H1 (cell line): ENCODE measurements at regions not wholly inside any gene's neighbourhood (a gene's known extent, or its start where the extent isn't known, plus 50 kb on each side); places are given as distances from the start of the nearest gene placed in this dataset.

Experiments
- CTCF ChIA-PET: fragments of 300-600 bp; sonication (Branson Sonifier 250); formaldehyde crosslinking; loops from one replicate; lab custom pipeline; 2021; ENCODE audit not compliant: partially characterized antibody; lab: Charles Lee
- POLR2A ChIA-PET: fragments of 300-600 bp; sonication (Branson Sonifier 250); formaldehyde crosslinking; loops from one replicate; lab custom pipeline; 2021; ENCODE audit warnings: inconsistent platforms; ENCODE audit not compliant: partially characterized antibody; lab: Charles Lee
- DNase-seq, 2 experiments: peaks; one replicate each; pipeline versions ENCODE4 v3.0.0 to v3.0.0-alpha.2; 2010 to 2022; ENCODE audit warnings: low spot score in 2 of 2, low read depth in 1 of 2, mixed read lengths in 1 of 2
- FAIRE-seq: peaks from 2 replicates; lab custom pipeline; 2011; peaks lifted over from hg19 to GRCh38; lab: Jason Lieb, UNC
- H2AFZ ChIP-seq: 2 replicates; pipeline ENCODE4 v1.8.1; 2012; ENCODE audit warnings: low read length, inconsistent platforms
- H2AK5ac ChIP-seq: 2 replicates; pipeline ENCODE4 v1.6.1; 2013; ENCODE audit warnings: low read depth, low read length
- H2BK120ac ChIP-seq: replicated peaks from 2 replicates; pipeline ENCODE3; 2013; ENCODE audit warnings: low read depth, low read length, inconsistent platforms
- H2BK12ac ChIP-seq: 2 replicates; pipeline ENCODE4 v1.6.1; 2013; ENCODE audit warnings: low read depth, low read length
- H2BK15ac ChIP-seq: 2 replicates; pipeline ENCODE4 v1.6.1; 2013; ENCODE audit warnings: low read length
- H2BK20ac ChIP-seq: 2 replicates; pipeline ENCODE4 v1.6.1; 2013; ENCODE audit warnings: low read length
- H2BK5ac ChIP-seq: 2 replicates; pipeline ENCODE4 v1.6.1; 2013; ENCODE audit warnings: low read depth, low read length
- H3K14ac ChIP-seq: 2 replicates; pipeline ENCODE4 v1.6.1; 2013; ENCODE audit warnings: inconsistent platforms; ENCODE audit not compliant: insufficient read length
- H3K18ac ChIP-seq: 2 replicates; pipeline ENCODE4 v1.6.1; 2013; ENCODE audit warnings: low read length; ENCODE audit errors: extremely low read depth
- H3K23ac ChIP-seq: 2 replicates; pipeline ENCODE4 v1.6.1; 2013; ENCODE audit warnings: inconsistent platforms; ENCODE audit not compliant: insufficient read length
- H3K23me2 ChIP-seq: 2 replicates; pipeline ENCODE4 v1.6.1; 2013; ENCODE audit warnings: low read depth, low read length
- H3K27ac ChIP-seq: 2 replicates; pipeline ENCODE4 v1.6.1; 2011; ENCODE audit warnings: low read depth, low read length, inconsistent platforms
- H3K27me3 ChIP-seq, 4 experiments: replicated peaks in 1 of 4; 1 replicate in 1 of 4; 2 replicates in 3 of 4; pipeline versions ENCODE4 v1.6.1 to v1.8.1; 2011 to 2013; ENCODE audit warnings: low read length in 3 of 4, mild to moderate bottlenecking in 3 of 4, inconsistent platforms in 2 of 4, mixed read lengths in 2 of 4, moderate library complexity in 1 of 4; ENCODE audit not compliant: control insufficient read depth in 3 of 4, insufficient read depth in 3 of 4; ENCODE audit errors: extremely low read depth in 1 of 4
- H3K36me3 ChIP-seq, 4 experiments: 2 replicates each; pipeline versions ENCODE4 v1.6.1 to v1.8.1; 2011 to 2013; ENCODE audit warnings: mild to moderate bottlenecking in 4 of 4, low read length in 3 of 4, moderate library complexity in 2 of 4, control low read depth in 1 of 4, inconsistent platforms in 1 of 4; ENCODE audit not compliant: insufficient read depth in 4 of 4, control insufficient read depth in 2 of 4
- H3K4ac ChIP-seq: replicated peaks from 2 replicates; pipeline ENCODE3; 2013; ENCODE audit warnings: low read length, low read depth, mixed read lengths, inconsistent platforms; ENCODE audit not compliant: insufficient read length
- H3K4me1 ChIP-seq, 4 experiments: replicated peaks in 1 of 4; 1 replicate in 1 of 4; 2 replicates in 3 of 4; pipeline versions ENCODE4 v1.6.1 to v1.8.1; 2011 to 2013; ENCODE audit warnings: low read length in 3 of 4, inconsistent platforms in 2 of 4, mixed read lengths in 1 of 4; ENCODE audit not compliant: insufficient read depth in 4 of 4, control insufficient read depth in 3 of 4
- H3K4me2 ChIP-seq, 2 experiments: 2 replicates each; pipeline versions ENCODE4 v1.6.1 to v1.8.1; 2011 to 2013; ENCODE audit warnings: low read depth in 2 of 2, low read length in 2 of 2, control low read depth in 1 of 2, inconsistent platforms in 1 of 2, mild to moderate bottlenecking in 1 of 2; ENCODE audit not compliant: insufficient read depth in 1 of 2
- H3K4me3 ChIP-seq, 4 experiments: fragments of 200-600, 300-600 bp in 1 of 4; sonication (generic), shearing (Covaris generic), sonication (Bioruptor Twin) in 1 of 4; 2 replicates each; pipeline versions ENCODE4 v1.5.1 to v1.8.1; 2011 to 2016; ENCODE audit warnings: low read length in 4 of 4, low read depth in 3 of 4, control low read depth in 2 of 4, inconsistent platforms in 2 of 4, mild to moderate bottlenecking in 2 of 4, mixed read lengths in 1 of 4, moderate library complexity in 1 of 4; ENCODE audit not compliant: insufficient read depth in 2 of 4; ENCODE audit errors: extremely low read depth in 1 of 4
- H3K56ac ChIP-seq: replicated peaks from 2 replicates; pipeline ENCODE3; 2013; ENCODE audit warnings: low read depth, mild to moderate bottlenecking, mixed read lengths, low read length, inconsistent platforms; ENCODE audit not compliant: insufficient read length
- H3K79me1 ChIP-seq: 2 replicates; pipeline ENCODE4 v1.6.1; 2013; ENCODE audit warnings: low read depth, low read length, control low read depth
- H3K79me2 ChIP-seq, 2 experiments: 2 replicates each; pipeline versions ENCODE4 v1.6.1 to v1.8.1; 2012 to 2013; ENCODE audit warnings: low read length in 2 of 2, mild to moderate bottlenecking in 2 of 2, inconsistent platforms in 1 of 2; ENCODE audit not compliant: insufficient read depth in 2 of 2, control insufficient read depth in 1 of 2
- H3K9ac ChIP-seq, 4 experiments: replicated peaks in 1 of 4; 1 replicate in 1 of 4; 2 replicates in 3 of 4; pipeline versions ENCODE4 v1.6.1 to v1.8.1; 2011 to 2013; ENCODE audit warnings: low read depth in 3 of 4, low read length in 3 of 4, control low read depth in 2 of 4, mild to moderate bottlenecking in 2 of 4, moderate library complexity in 2 of 4, inconsistent platforms in 1 of 4; ENCODE audit errors: extremely low read depth in 1 of 4
- H3K9me3 ChIP-seq, 2 experiments: 2 replicates each; pipeline versions ENCODE4 v1.6.1 to v1.8.1; 2012 to 2013; ENCODE audit warnings: mild to moderate bottlenecking in 2 of 2, moderate library complexity in 2 of 2, control low read depth in 1 of 2, inconsistent platforms in 1 of 2, low read depth in 1 of 2, low read length in 1 of 2, mixed read lengths in 1 of 2; ENCODE audit not compliant: insufficient read depth in 2 of 2
- H4K20me1 ChIP-seq, 2 experiments: replicated peaks in 1 of 2; 2 replicates each; pipeline versions ENCODE3 to v1.8.1; 2011 to 2013; ENCODE audit warnings: inconsistent platforms in 2 of 2, low read length in 2 of 2, mild to moderate bottlenecking in 1 of 2; ENCODE audit not compliant: insufficient read depth in 2 of 2, control insufficient read depth in 1 of 2
- H4K5ac ChIP-seq: 2 replicates; pipeline ENCODE4 v1.6.1; 2013; ENCODE audit warnings: low read length, low read depth, mixed read lengths, inconsistent platforms; ENCODE audit not compliant: insufficient read length
- H4K8ac ChIP-seq: 2 replicates; pipeline ENCODE4 v1.8.0; 2013; ENCODE audit warnings: mild to moderate bottlenecking, moderate library complexity, low read length, inconsistent platforms; ENCODE audit not compliant: insufficient read depth; ENCODE audit errors: extremely low read depth
- H4K91ac ChIP-seq: replicated peaks from 2 replicates; pipeline ENCODE3; 2013; ENCODE audit warnings: low read length, mixed read lengths, inconsistent platforms; ENCODE audit not compliant: insufficient read length
- BCL11A ChIP-seq, 2 experiments: IDR thresholded peaks; one replicate each; pipeline ENCODE4 v1.6.1; 2011; ENCODE audit warnings: low read depth in 2 of 2, low read length in 2 of 2, mild to moderate bottlenecking in 2 of 2
- CBX5 ChIP-seq: fragments of 300-800, 300-1000 bp; sonication (generic); IDR thresholded peaks from 2 replicates; pipeline ENCODE4 v1.7.1; 2016; ENCODE audit warnings: antibody characterized with exemption, low read length, low read depth
- CHD2 ChIP-seq: IDR thresholded peaks from 2 replicates; pipeline ENCODE4 v1.6.1; 2012; ENCODE audit warnings: low read length, improper control_type of control experiment
- CREB1 ChIP-seq: IDR thresholded peaks from 2 replicates; pipeline ENCODE4 v1.6.1; 2012; ENCODE audit warnings: inconsistent platforms
- EGR1 ChIP-seq: IDR thresholded peaks from 2 replicates; pipeline ENCODE4 v1.6.1; 2011; ENCODE audit warnings: low read depth, low read length, borderline replicate concordance
- GTF2F1 ChIP-seq: IDR thresholded peaks from 2 replicates; pipeline ENCODE4 v1.6.1; 2012; ENCODE audit warnings: low read depth, low read length, improper control_type of control experiment, borderline replicate concordance
- HDAC2 ChIP-seq, 2 experiments: fragments of 300-600 bp in 1 of 2; sonication (generic) in 1 of 2; IDR thresholded peaks; 2 replicates each; pipeline ENCODE4 v1.6.1; 2011 to 2012; ENCODE audit warnings: low read depth in 2 of 2, low read length in 2 of 2, mild to moderate bottlenecking in 2 of 2, moderate library complexity in 2 of 2, borderline replicate concordance in 1 of 2, inconsistent platforms in 1 of 2
- JUN ChIP-seq: IDR thresholded peaks from 2 replicates; pipeline ENCODE4 v1.6.1; 2011; ENCODE audit warnings: low read depth, mild to moderate bottlenecking, improper control_type of control experiment, low read length
- NANOG ChIP-seq: IDR thresholded peaks from 2 replicates; pipeline ENCODE4 v1.6.1; 2011; ENCODE audit warnings: low read length, low read depth, mild to moderate bottlenecking, inconsistent platforms; ENCODE audit not compliant: insufficient read depth, poor library complexity, severe bottlenecking
- SRF ChIP-seq: IDR thresholded peaks from 2 replicates; pipeline ENCODE4 v1.6.1; 2011; ENCODE audit warnings: mild to moderate bottlenecking, low read depth, low read length, moderate library complexity
- TAF1 ChIP-seq: IDR thresholded peaks from 2 replicates; pipeline ENCODE4 v1.6.1; 2011; ENCODE audit warnings: mild to moderate bottlenecking, low read depth, low read length
- TEAD4 ChIP-seq: IDR thresholded peaks from 2 replicates; pipeline ENCODE4 v1.6.1; 2012; ENCODE audit warnings: low read depth, low read length, inconsistent platforms, mixed read lengths
- WGBS, 2 experiments: shearing (Covaris generic) in 1 of 2; methylation state at CpG; one replicate each; pipeline versions ENCODE4 v1.1.6 to v1.1.7; 2013 to 2015; ENCODE audit warnings: low lambda C conversion rate in 2 of 2, mixed read lengths in 2 of 2, inconsistent platforms in 1 of 2, low coverage in 1 of 2, missing lambda C conversion rate in 1 of 2; ENCODE audit not compliant: insufficient replicate concordance in 2 of 2, insufficient coverage in 1 of 2, insufficient read length in 1 of 2; ENCODE audit errors: extremely low coverage in 1 of 2, missing lambda C conversion rate in 1 of 2; 5-methylcytosine and 5-hydroxymethylcytosine counted together
- TF ChIP-seq, protein P1 (sequence below): IDR thresholded peaks from 2 replicates; pipeline ENCODE4 v1.6.1; 2012; ENCODE audit warnings: inconsistent platforms
- TF ChIP-seq, protein P2 (sequence below): IDR thresholded peaks from 2 replicates; pipeline ENCODE4 v1.6.1; 2011; ENCODE audit warnings: low read length, improper control_type of control experiment

DNA sequence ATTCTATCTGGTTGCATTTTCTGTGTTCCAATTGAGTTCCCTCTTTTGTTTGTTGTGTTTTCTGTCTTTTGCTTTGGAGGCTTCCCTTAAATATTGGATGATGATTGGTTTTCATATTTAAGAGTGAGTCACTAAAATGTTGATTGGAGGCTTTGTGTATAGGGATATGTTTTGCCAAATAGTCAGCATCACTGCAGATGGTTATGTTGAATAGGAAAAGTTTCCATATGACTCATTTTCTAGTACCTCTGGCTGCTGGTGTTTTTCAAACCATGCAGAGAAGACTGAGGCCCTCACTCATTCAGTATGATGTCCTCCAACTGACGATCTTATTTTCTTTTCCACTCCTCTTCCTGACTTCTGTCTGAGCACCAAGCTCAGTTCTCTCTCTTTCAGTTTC, 1290.0 kb downstream of the EFNA5 start:
- 88% methylated on average over 1 of the region's 1 CpG; no CpG with 5 or more reads in 1 of the 2 experiments for WGBS, 2 experiments
- no peak for FAIRE-seq
- TF ChIP-seq HDAC2 (IDR thresholded peaks at IDR 0.05; ENCODE audit: borderline replicate concordance in 1 of 2, low read depth in 2 of 2, low read length in 2 of 2) (no peak), JUN (no peak), CBX5 (no peak), TEAD4 (no peak), SRF (no peak), TAF1 (no peak), EGR1 (no peak), CREB1 (no peak), GTF2F1 (no peak), NANOG (no peak), BCL11A (IDR thresholded peaks at IDR 0.05; ENCODE audit: low read depth in 2 of 2, low read length in 2 of 2) (no peak), CHD2 (no peak)
- TF ChIP-seq, protein P1, sequence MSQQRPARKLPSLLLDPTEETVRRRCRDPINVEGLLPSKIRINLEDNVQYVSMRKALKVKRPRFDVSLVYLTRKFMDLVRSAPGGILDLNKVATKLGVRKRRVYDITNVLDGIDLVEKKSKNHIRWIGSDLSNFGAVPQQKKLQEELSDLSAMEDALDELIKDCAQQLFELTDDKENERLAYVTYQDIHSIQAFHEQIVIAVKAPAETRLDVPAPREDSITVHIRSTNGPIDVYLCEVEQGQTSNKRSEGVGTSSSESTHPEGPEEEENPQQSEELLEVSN = no peak
- TF ChIP-seq, protein P2, sequence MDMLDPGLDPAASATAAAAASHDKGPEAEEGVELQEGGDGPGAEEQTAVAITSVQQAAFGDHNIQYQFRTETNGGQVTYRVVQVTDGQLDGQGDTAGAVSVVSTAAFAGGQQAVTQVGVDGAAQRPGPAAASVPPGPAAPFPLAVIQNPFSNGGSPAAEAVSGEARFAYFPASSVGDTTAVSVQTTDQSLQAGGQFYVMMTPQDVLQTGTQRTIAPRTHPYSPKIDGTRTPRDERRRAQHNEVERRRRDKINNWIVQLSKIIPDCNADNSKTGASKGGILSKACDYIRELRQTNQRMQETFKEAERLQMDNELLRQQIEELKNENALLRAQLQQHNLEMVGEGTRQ = no peak

More for the DNA sequence above, 1290.0 kb downstream of the EFNA5 start:
- no peaks in the 10 kb centered on the region for H3K23me2 ChIP-seq
- H3K14ac ChIP-seq = no peak overlapping the region
- ChIA-PET CTCF (no interaction called here), POLR2A (no interaction called here)
- H2AFZ ChIP-seq = peak overlapping the region; percentile 95
- H2BK20ac ChIP-seq = no peak overlapping the region
- no peaks in the 10 kb centered on the region for H3K79me1 ChIP-seq
- no peaks in the 10 kb centered on the region for H4K20me1 ChIP-seq
- H3K4me3 ChIP-seq = no peak overlapping the region
- H3K23ac ChIP-seq = no peak overlapping the region
- H3K4ac ChIP-seq = no peak overlapping the region
- H3K79me2 ChIP-seq = no peaks in the 10 kb centered on the region
- H3K36me3 ChIP-seq = no peaks in the 10 kb centered on the region
- H4K5ac ChIP-seq = no peak overlapping the region
- H3K27ac ChIP-seq = no peak overlapping the region
- no peak overlapping the region for H3K18ac ChIP-seq
- H3K9me3 ChIP-seq = no peaks in the 10 kb centered on the region
- H3K56ac ChIP-seq = no peak overlapping the region
- no peak overlapping the region for H3K9ac ChIP-seq
- no peak overlapping the region for H2BK12ac ChIP-seq
- DNase-seq = no peak
- no peak overlapping the region for H4K8ac ChIP-seq
- no peak overlapping the region for H2BK15ac ChIP-seq
- H2BK5ac ChIP-seq = no peak overlapping the region
- peaks cover 0 to 3% (median 1%) of the 10 kb centered on the region in 4 experiments; a peak in 2 of 7 replicates for H3K4me1 ChIP-seq
- H3K27me3 ChIP-seq = no peaks in the 10 kb centered on the region
- no peak overlapping the region for H2AK5ac ChIP-seq
- H2BK120ac ChIP-seq = no peak overlapping the region
- no peak overlapping the region for H4K91ac ChIP-seq
- no peak overlapping the region for H3K4me2 ChIP-seq
